GM18907 (cell line): ENCODE measurements at regions not wholly inside any gene's neighbourhood (a gene's known extent, or its start where the extent isn't known, plus 50 kb on each side); places are given as distances from the start of the nearest gene placed in this dataset.

Source experiments
- ATAC-seq: cut with Tn5 transposase; IDR thresholded peaks from one replicate; pipeline ENCODE4 v1.9.1; 2021; ENCODE audit warnings: mild to moderate bottlenecking, moderate library complexity; ENCODE audit not compliant: unreplicated experiment

- ATAC-seq, result no peak
Measured at GRCh38 chr1:234975941-234976860, 152.4 kb downstream of the TOMM20 start.

- ATAC-seq, result no peak
Measured at GRCh38 chr1:234975122-234975940, 153.3 kb downstream of the TOMM20 start.

- no peak for ATAC-seq
Measured at GRCh38 chr1:234973426-234974250, 155.0 kb downstream of the TOMM20 start.

- no peak for ATAC-seq
Measured at GRCh38 chr1:234972411-234973191, 156.0 kb downstream of the TOMM20 start.

- ATAC-seq, result peak; percentile 50
Measured at GRCh38 chr1:234971586-234972297, 156.9 kb downstream of the TOMM20 start.

GRCh38 chr1:234970731-234971476 lies 157.7 kb downstream of the TOMM20 start:
- ATAC-seq, result peak; percentile 48

GRCh38 chr1:234970401-234970730 lies 158.3 kb downstream of the TOMM20 start:
- no peak for ATAC-seq

GRCh38 chr1:234969581-234970400 lies 158.8 kb downstream of the TOMM20 start:
- ATAC-seq, result no peak

GRCh38 chr1:234969011-234969441 lies 159.6 kb downstream of the TOMM20 start:
- no peak for ATAC-seq

GRCh38 chr1:234968451-234968850 lies 160.2 kb downstream of the TOMM20 start:
- ATAC-seq, result no peak

- ATAC-seq, result no peak
Measured at GRCh38 chr1:234967121-234967520, 161.5 kb downstream of the TOMM20 start.

GRCh38 chr1:234965111-234965510 lies 163.5 kb downstream of the TOMM20 start:
- no peak for ATAC-seq

- no peak for ATAC-seq
Measured at GRCh38 chr1:234963904-234964702, 164.5 kb downstream of the TOMM20 start.

GRCh38 chr1:234963180-234963903 lies 165.3 kb downstream of the TOMM20 start:
- ATAC-seq, result peak; percentile 83

- ATAC-seq, result peak; percentile 51
Measured at GRCh38 chr1:234962340-234962989, 166.2 kb downstream of the TOMM20 start.
